ENCODE measurements at regions not wholly inside any gene's neighbourhood (a gene's known extent, or its start where the extent isn't known, plus 50 kb on each side); places are given as distances from the start of the nearest gene placed in this dataset.
"Not testable (repeated sequence)": the region's sequence is repeated elsewhere in the genome, so short reads cannot be mapped to it uniquely, and the experiment has no call there.

GRCh38 chr7:81467964-81468363, 301.9 kb downstream of the HGF start:
- Mint-ChIP-seq H3K36me3 (ENCODE audit: low read depth) (no peaks in the 10 kb centered on the region), H3K4me3 (no peak overlapping the region), H3K27me3 (ENCODE audit: low read depth, poor library complexity) (no peaks in the 10 kb centered on the region), H3K9me3 (peaks cover 3% of the 10 kb centered on the region), H3K27ac (no peak overlapping the region), H3K4me1 (peaks cover 42% of the 10 kb centered on the region)
- DNase-seq = no peak
- TF ChIP-seq CTCF (IDR thresholded peaks at IDR 0.05) = no peak

GRCh38 chr7:81462672-81463071, 307.2 kb downstream of the HGF start:
- no peak for DNase-seq
- peaks cover 2% of the 10 kb centered on the region for H3K4me1 Mint-ChIP-seq
- TF ChIP-seq CTCF (IDR thresholded peaks at IDR 0.05) = no peak
- H3K27me3 Mint-ChIP-seq (ENCODE audit: low read depth, poor library complexity) = no peaks in the 10 kb centered on the region
- no peaks in the 10 kb centered on the region for H3K36me3 Mint-ChIP-seq (ENCODE audit: low read depth)
- no peak overlapping the region for H3K27ac Mint-ChIP-seq
- no peak overlapping the region for H3K4me3 Mint-ChIP-seq
- peaks cover 3% of the 10 kb centered on the region for H3K9me3 Mint-ChIP-seq

- Mint-ChIP-seq H3K27me3 (ENCODE audit: low read depth, poor library complexity) (no peaks in the 10 kb centered on the region), H3K4me1 (peaks cover 6% of the 10 kb centered on the region)
- no peak for DNase-seq
Observed at GRCh38 chr7:81460250-81461045, 309.4 kb downstream of the HGF start.

GRCh38 chr7:81459485-81459884, 310.4 kb downstream of the HGF start:
- Mint-ChIP-seq H3K4me1 (peaks cover 6% of the 10 kb centered on the region), H3K9me3 (no peaks in the 10 kb centered on the region), H3K27ac (no peak overlapping the region), H3K36me3 (ENCODE audit: low read depth) (no peaks in the 10 kb centered on the region), H3K27me3 (ENCODE audit: low read depth, poor library complexity) (no peaks in the 10 kb centered on the region), H3K4me3 (no peak overlapping the region)
- TF ChIP-seq CTCF (IDR thresholded peaks at IDR 0.05) = no peak
- DNase-seq = no peak

More at GRCh38 chr7:81460250-81461045, 309.4 kb downstream of the HGF start:
- no peak overlapping the region for H3K4me3 Mint-ChIP-seq
- H3K9me3 Mint-ChIP-seq = no peaks in the 10 kb centered on the region
- no peak overlapping the region for H3K27ac Mint-ChIP-seq
- TF ChIP-seq CTCF (IDR thresholded peaks at IDR 0.05) = no peak
- H3K36me3 Mint-ChIP-seq (ENCODE audit: low read depth) = no peaks in the 10 kb centered on the region

- H3K9me3 Mint-ChIP-seq = no peaks in the 10 kb centered on the region
- peak; percentile 45 for TF ChIP-seq CTCF (IDR thresholded peaks at IDR 0.05)
- H3K4me1 Mint-ChIP-seq = peaks cover 6% of the 10 kb centered on the region
- no peaks in the 10 kb centered on the region for H3K36me3 Mint-ChIP-seq (ENCODE audit: low read depth)
- DNase-seq = no peak
- no peaks in the 10 kb centered on the region for H3K27me3 Mint-ChIP-seq (ENCODE audit: low read depth, poor library complexity)
- H3K4me3 Mint-ChIP-seq = no peak overlapping the region
- no peak overlapping the region for H3K27ac Mint-ChIP-seq
Observed at GRCh38 chr7:81457852-81458522, 311.9 kb downstream of the HGF start.

- H3K27me3 Mint-ChIP-seq (ENCODE audit: low read depth, poor library complexity); H3K4me3 Mint-ChIP-seq; DNase-seq; H3K27ac Mint-ChIP-seq; H3K4me1 Mint-ChIP-seq; H3K36me3 Mint-ChIP-seq (ENCODE audit: low read depth): not testable (repeated sequence)
- H3K9me3 Mint-ChIP-seq = peaks cover 10% of the 10 kb centered on the region
Observed at GRCh38 chr7:81453770-81454169, 316.1 kb downstream of the HGF start.

Data from nephron progenitor cell (in vitro differentiated cells).